H1 (cell line): ENCODE measurements at regions not wholly inside any gene's neighbourhood (a gene's known extent, or its start where the extent isn't known, plus 50 kb on each side); places are given as distances from the start of the nearest gene placed in this dataset.
A peak's percentile ranks its signal among the peaks of the same experiment; 100 is the strongest.

Experiments used
- CTCF ChIA-PET: fragments of 300-600 bp; sonication (Branson Sonifier 250); formaldehyde crosslinking; loops from one replicate; lab custom pipeline; 2021; ENCODE audit not compliant: partially characterized antibody; lab: Charles Lee
- POLR2A ChIA-PET: fragments of 300-600 bp; sonication (Branson Sonifier 250); formaldehyde crosslinking; loops from one replicate; lab custom pipeline; 2021; ENCODE audit warnings: inconsistent platforms; ENCODE audit not compliant: partially characterized antibody; lab: Charles Lee
- DNase-seq, 2 experiments: peaks; one replicate each; pipeline versions ENCODE4 v3.0.0 to v3.0.0-alpha.2; 2010 to 2022; ENCODE audit warnings: low spot score in 2 of 2, low read depth in 1 of 2, mixed read lengths in 1 of 2
- FAIRE-seq: peaks from 2 replicates; lab custom pipeline; 2011; peaks lifted over from hg19 to GRCh38; lab: Jason Lieb, UNC
- H2AFZ ChIP-seq: 2 replicates; pipeline ENCODE4 v1.8.1; 2012; ENCODE audit warnings: low read length, inconsistent platforms
- H2AK5ac ChIP-seq: 2 replicates; pipeline ENCODE4 v1.6.1; 2013; ENCODE audit warnings: low read depth, low read length
- H2BK120ac ChIP-seq: replicated peaks from 2 replicates; pipeline ENCODE3; 2013; ENCODE audit warnings: low read depth, low read length, inconsistent platforms
- H2BK12ac ChIP-seq: 2 replicates; pipeline ENCODE4 v1.6.1; 2013; ENCODE audit warnings: low read depth, low read length
- H2BK15ac ChIP-seq: 2 replicates; pipeline ENCODE4 v1.6.1; 2013; ENCODE audit warnings: low read length
- H2BK20ac ChIP-seq: 2 replicates; pipeline ENCODE4 v1.6.1; 2013; ENCODE audit warnings: low read length
- H2BK5ac ChIP-seq: 2 replicates; pipeline ENCODE4 v1.6.1; 2013; ENCODE audit warnings: low read depth, low read length
- H3K14ac ChIP-seq: 2 replicates; pipeline ENCODE4 v1.6.1; 2013; ENCODE audit warnings: inconsistent platforms; ENCODE audit not compliant: insufficient read length
- H3K18ac ChIP-seq: 2 replicates; pipeline ENCODE4 v1.6.1; 2013; ENCODE audit warnings: low read length; ENCODE audit errors: extremely low read depth
- H3K23ac ChIP-seq: 2 replicates; pipeline ENCODE4 v1.6.1; 2013; ENCODE audit warnings: inconsistent platforms; ENCODE audit not compliant: insufficient read length
- H3K23me2 ChIP-seq: 2 replicates; pipeline ENCODE4 v1.6.1; 2013; ENCODE audit warnings: low read depth, low read length
- H3K27ac ChIP-seq: 2 replicates; pipeline ENCODE4 v1.6.1; 2011; ENCODE audit warnings: low read depth, low read length, inconsistent platforms
- H3K27me3 ChIP-seq, 4 experiments: replicated peaks in 1 of 4; 1 replicate in 1 of 4; 2 replicates in 3 of 4; pipeline versions ENCODE4 v1.6.1 to v1.8.1; 2011 to 2013; ENCODE audit warnings: low read length in 3 of 4, mild to moderate bottlenecking in 3 of 4, inconsistent platforms in 2 of 4, mixed read lengths in 2 of 4, moderate library complexity in 1 of 4; ENCODE audit not compliant: control insufficient read depth in 3 of 4, insufficient read depth in 3 of 4; ENCODE audit errors: extremely low read depth in 1 of 4
- H3K36me3 ChIP-seq, 4 experiments: 2 replicates each; pipeline versions ENCODE4 v1.6.1 to v1.8.1; 2011 to 2013; ENCODE audit warnings: mild to moderate bottlenecking in 4 of 4, low read length in 3 of 4, moderate library complexity in 2 of 4, control low read depth in 1 of 4, inconsistent platforms in 1 of 4; ENCODE audit not compliant: insufficient read depth in 4 of 4, control insufficient read depth in 2 of 4
- H3K4ac ChIP-seq: replicated peaks from 2 replicates; pipeline ENCODE3; 2013; ENCODE audit warnings: low read length, low read depth, mixed read lengths, inconsistent platforms; ENCODE audit not compliant: insufficient read length
- H3K4me1 ChIP-seq, 4 experiments: replicated peaks in 1 of 4; 1 replicate in 1 of 4; 2 replicates in 3 of 4; pipeline versions ENCODE4 v1.6.1 to v1.8.1; 2011 to 2013; ENCODE audit warnings: low read length in 3 of 4, inconsistent platforms in 2 of 4, mixed read lengths in 1 of 4; ENCODE audit not compliant: insufficient read depth in 4 of 4, control insufficient read depth in 3 of 4
- H3K4me2 ChIP-seq, 2 experiments: 2 replicates each; pipeline versions ENCODE4 v1.6.1 to v1.8.1; 2011 to 2013; ENCODE audit warnings: low read depth in 2 of 2, low read length in 2 of 2, control low read depth in 1 of 2, inconsistent platforms in 1 of 2, mild to moderate bottlenecking in 1 of 2; ENCODE audit not compliant: insufficient read depth in 1 of 2
- H3K4me3 ChIP-seq, 4 experiments: fragments of 200-600, 300-600 bp in 1 of 4; sonication (generic), shearing (Covaris generic), sonication (Bioruptor Twin) in 1 of 4; 2 replicates each; pipeline versions ENCODE4 v1.5.1 to v1.8.1; 2011 to 2016; ENCODE audit warnings: low read length in 4 of 4, low read depth in 3 of 4, control low read depth in 2 of 4, inconsistent platforms in 2 of 4, mild to moderate bottlenecking in 2 of 4, mixed read lengths in 1 of 4, moderate library complexity in 1 of 4; ENCODE audit not compliant: insufficient read depth in 2 of 4; ENCODE audit errors: extremely low read depth in 1 of 4
- H3K56ac ChIP-seq: replicated peaks from 2 replicates; pipeline ENCODE3; 2013; ENCODE audit warnings: low read depth, mild to moderate bottlenecking, mixed read lengths, low read length, inconsistent platforms; ENCODE audit not compliant: insufficient read length
- H3K79me1 ChIP-seq: 2 replicates; pipeline ENCODE4 v1.6.1; 2013; ENCODE audit warnings: low read depth, low read length, control low read depth
- H3K79me2 ChIP-seq, 2 experiments: 2 replicates each; pipeline versions ENCODE4 v1.6.1 to v1.8.1; 2012 to 2013; ENCODE audit warnings: low read length in 2 of 2, mild to moderate bottlenecking in 2 of 2, inconsistent platforms in 1 of 2; ENCODE audit not compliant: insufficient read depth in 2 of 2, control insufficient read depth in 1 of 2
- H3K9ac ChIP-seq, 4 experiments: replicated peaks in 1 of 4; 1 replicate in 1 of 4; 2 replicates in 3 of 4; pipeline versions ENCODE4 v1.6.1 to v1.8.1; 2011 to 2013; ENCODE audit warnings: low read depth in 3 of 4, low read length in 3 of 4, control low read depth in 2 of 4, mild to moderate bottlenecking in 2 of 4, moderate library complexity in 2 of 4, inconsistent platforms in 1 of 4; ENCODE audit errors: extremely low read depth in 1 of 4
- H3K9me3 ChIP-seq, 2 experiments: 2 replicates each; pipeline versions ENCODE4 v1.6.1 to v1.8.1; 2012 to 2013; ENCODE audit warnings: mild to moderate bottlenecking in 2 of 2, moderate library complexity in 2 of 2, control low read depth in 1 of 2, inconsistent platforms in 1 of 2, low read depth in 1 of 2, low read length in 1 of 2, mixed read lengths in 1 of 2; ENCODE audit not compliant: insufficient read depth in 2 of 2
- H4K20me1 ChIP-seq, 2 experiments: replicated peaks in 1 of 2; 2 replicates each; pipeline versions ENCODE3 to v1.8.1; 2011 to 2013; ENCODE audit warnings: inconsistent platforms in 2 of 2, low read length in 2 of 2, mild to moderate bottlenecking in 1 of 2; ENCODE audit not compliant: insufficient read depth in 2 of 2, control insufficient read depth in 1 of 2
- H4K5ac ChIP-seq: 2 replicates; pipeline ENCODE4 v1.6.1; 2013; ENCODE audit warnings: low read length, low read depth, mixed read lengths, inconsistent platforms; ENCODE audit not compliant: insufficient read length
- H4K8ac ChIP-seq: 2 replicates; pipeline ENCODE4 v1.8.0; 2013; ENCODE audit warnings: mild to moderate bottlenecking, moderate library complexity, low read length, inconsistent platforms; ENCODE audit not compliant: insufficient read depth; ENCODE audit errors: extremely low read depth
- H4K91ac ChIP-seq: replicated peaks from 2 replicates; pipeline ENCODE3; 2013; ENCODE audit warnings: low read length, mixed read lengths, inconsistent platforms; ENCODE audit not compliant: insufficient read length
- CHD1 ChIP-seq: IDR thresholded peaks from 2 replicates; pipeline ENCODE4 v1.6.1; 2012; ENCODE audit warnings: low read depth, low read length, improper control_type of control experiment
- CREB1 ChIP-seq: IDR thresholded peaks from 2 replicates; pipeline ENCODE4 v1.6.1; 2012; ENCODE audit warnings: inconsistent platforms
- CTBP2 ChIP-seq: IDR thresholded peaks from 2 replicates; pipeline ENCODE4 v1.7.0; 2011; ENCODE audit warnings: borderline replicate concordance, mild to moderate bottlenecking, moderate library complexity, mixed read lengths, low read length; ENCODE audit not compliant: insufficient read depth, insufficient read length
- GABPA ChIP-seq: IDR thresholded peaks from 2 replicates; pipeline ENCODE4 v1.6.1; 2011; ENCODE audit warnings: mild to moderate bottlenecking, low read length, moderate library complexity, borderline replicate concordance; ENCODE audit not compliant: insufficient read depth
- MAFK ChIP-seq: IDR thresholded peaks from 2 replicates; pipeline ENCODE4 v1.6.1; 2012; ENCODE audit warnings: low read depth, mild to moderate bottlenecking, improper control_type of control experiment, low read length
- RBBP5 ChIP-seq: IDR thresholded peaks from 2 replicates; pipeline ENCODE4 v1.7.1; 2012; ENCODE audit warnings: low read depth, mild to moderate bottlenecking, inconsistent platforms, low read length, moderate library complexity, borderline replicate concordance
- RFX5 ChIP-seq: IDR thresholded peaks from 2 replicates; pipeline ENCODE4 v1.6.1; 2011; ENCODE audit warnings: low read depth, low read length, improper control_type of control experiment, borderline replicate concordance
- SIRT6 ChIP-seq: IDR thresholded peaks from one replicate; pipeline ENCODE4 v1.7.1; 2012; ENCODE audit warnings: low read length, inconsistent platforms
- SP2 ChIP-seq: IDR thresholded peaks from 2 replicates; pipeline ENCODE4 v1.6.1; 2012; ENCODE audit warnings: mild to moderate bottlenecking, low read length, inconsistent platforms
- SUZ12 ChIP-seq: fragments of 200-600 bp; sonication (generic); IDR thresholded peaks from 2 replicates; pipeline ENCODE4 v1.6.1; 2012; ENCODE audit warnings: mild to moderate bottlenecking, inconsistent platforms, low read length, moderate library complexity, mixed read lengths
- TAF1 ChIP-seq: IDR thresholded peaks from 2 replicates; pipeline ENCODE4 v1.6.1; 2011; ENCODE audit warnings: mild to moderate bottlenecking, low read depth, low read length
- TCF12 ChIP-seq: IDR thresholded peaks from 2 replicates; pipeline ENCODE4 v1.6.1; 2011; ENCODE audit warnings: low read depth, mild to moderate bottlenecking, low read length
- WGBS, 2 experiments: shearing (Covaris generic) in 1 of 2; methylation state at CpG; one replicate each; pipeline versions ENCODE4 v1.1.6 to v1.1.7; 2013 to 2015; ENCODE audit warnings: low lambda C conversion rate in 2 of 2, mixed read lengths in 2 of 2, inconsistent platforms in 1 of 2, low coverage in 1 of 2, missing lambda C conversion rate in 1 of 2; ENCODE audit not compliant: insufficient replicate concordance in 2 of 2, insufficient coverage in 1 of 2, insufficient read length in 1 of 2; ENCODE audit errors: extremely low coverage in 1 of 2, missing lambda C conversion rate in 1 of 2; 5-methylcytosine and 5-hydroxymethylcytosine counted together

DNA sequence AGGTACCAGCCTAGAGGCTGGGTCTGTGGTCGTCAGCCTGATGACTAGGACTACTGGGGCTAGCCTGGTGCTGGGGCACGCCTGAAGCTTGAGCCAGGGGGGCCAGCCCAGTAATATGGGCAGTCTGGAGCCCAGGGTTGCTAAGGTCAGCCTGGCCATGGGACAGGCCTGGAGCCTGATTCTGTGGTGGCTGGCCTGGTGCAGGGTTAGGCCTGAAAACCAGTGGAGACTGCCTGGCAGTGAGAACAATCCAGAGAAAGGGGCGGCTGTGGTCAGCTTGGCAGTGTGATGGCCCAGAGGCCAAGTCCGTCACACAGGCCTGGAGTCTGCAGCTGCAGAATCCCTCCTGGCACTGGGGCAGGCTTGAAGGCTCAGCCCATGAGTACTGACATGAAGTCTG, 445.8 kb downstream of the SATB2 start:
- TF ChIP-seq CTBP2 (no peak), MAFK (no peak), RBBP5 (no peak), RFX5 (no peak), TCF12 (no peak), SP2 (no peak), SIRT6 (no peak), CHD1 (no peak), SUZ12 (no peak), TAF1 (no peak), GABPA (no peak), CREB1 (no peak)
- H3K79me1 ChIP-seq: no peaks in the 10 kb centered on the region
- CTCF ChIA-PET: interaction anchor here (0.6 to 1.9 kb wide), 3 partner anchors 8 to 476 kb away, joined by 3 to 5 read pairs (median 3); no protein-coding TSS in a partner anchor

More for the DNA sequence above, 445.8 kb downstream of the SATB2 start:
- H2AK5ac ChIP-seq: peak overlapping the region; percentile 53; the same call in 1 of the 2 replicates
- POLR2A ChIA-PET: no interaction called here
- no peak overlapping the region for H4K5ac ChIP-seq
- H4K8ac ChIP-seq: no peak overlapping the region; the same call in 1 of the 2 replicates
- no peak overlapping the region for H3K18ac ChIP-seq
- H3K27ac ChIP-seq: no peak overlapping the region
- no peak for FAIRE-seq
- no peak overlapping the region for H3K4me3 ChIP-seq
- no peaks in the 10 kb centered on the region for H3K79me2 ChIP-seq
- H2BK120ac ChIP-seq: no peak overlapping the region
- H3K23me2 ChIP-seq: no peaks in the 10 kb centered on the region
- no peak overlapping the region for H3K4ac ChIP-seq
- H2BK12ac ChIP-seq: no peak overlapping the region
- no peaks in the 10 kb centered on the region for H3K9me3 ChIP-seq
- H4K91ac ChIP-seq: no peak overlapping the region
- no peaks in the 10 kb centered on the region for H3K36me3 ChIP-seq
- H3K23ac ChIP-seq: no peak overlapping the region
- no peak overlapping the region for H3K9ac ChIP-seq
- H2BK15ac ChIP-seq: 0 out of 2 replicates have a peak overlapping the region, but pooled peaks have one; percentile 46
- H2BK5ac ChIP-seq: no peak overlapping the region
- 75% methylated on average over 4 of the region's 4 CpGs; no CpG with 5 or more reads in 1 of the 2 experiments for WGBS, 2 experiments
- no peak overlapping the region for H2BK20ac ChIP-seq
- no peak overlapping the region for H3K4me2 ChIP-seq
- H3K56ac ChIP-seq: no peak overlapping the region
- H2AFZ ChIP-seq: peak overlapping the region; percentile 35; the same call in 1 of the 2 replicates
- H3K4me1 ChIP-seq: no peaks in the 10 kb centered on the region
- H4K20me1 ChIP-seq: no peaks in the 10 kb centered on the region
- DNase-seq: no peak
- H3K27me3 ChIP-seq: no peaks in the 10 kb centered on the region
- no peak overlapping the region for H3K14ac ChIP-seq
